ENCODE measurements at regions not wholly inside any gene's neighbourhood (a gene's known extent, or its start where the extent isn't known, plus 50 kb on each side); places are given as distances from the start of the nearest gene placed in this dataset.

GRCh38 chr9:111197256-111197655 lies 132.8 kb downstream of the OR2K2 start:
- no peak for FAIRE-seq

GRCh38 chr9:111195766-111196165 lies 134.3 kb downstream of the OR2K2 start:
- DNase-seq (ENCODE audit: insufficient read length, low spot score) (no peak), FAIRE-seq (no peak)

More at GRCh38 chr9:111197256-111197655, 132.8 kb downstream of the OR2K2 start:
- no peak for DNase-seq (ENCODE audit: insufficient read length, low spot score)

- FAIRE-seq (no peak), DNase-seq (ENCODE audit: insufficient read length, low spot score) (no peak)
Observed at GRCh38 chr9:111193095-111193494, 136.9 kb downstream of the OR2K2 start.

GRCh38 chr9:111192650-111193049 lies 137.4 kb downstream of the OR2K2 start:
- no peak for FAIRE-seq

GRCh38 chr9:111190347-111190746 lies 139.7 kb downstream of the OR2K2 start:
- no peak for FAIRE-seq
- no peak for DNase-seq (ENCODE audit: insufficient read length, low spot score)

More at GRCh38 chr9:111192650-111193049, 137.4 kb downstream of the OR2K2 start:
- no peak for DNase-seq (ENCODE audit: insufficient read length, low spot score)

GRCh38 chr9:111187376-111187775 lies 142.6 kb downstream of the OR2K2 start:
- FAIRE-seq (no peak), DNase-seq (ENCODE audit: insufficient read length, low spot score) (no peak)

GRCh38 chr9:111186021-111186530 lies 143.9 kb downstream of the OR2K2 start:
- DNase-seq (ENCODE audit: insufficient read length, low spot score) (no peak), FAIRE-seq (no peak)

GRCh38 chr9:111180811-111181210 lies 142.5 kb upstream of the LPAR1 start:
- FAIRE-seq (no peak), DNase-seq (ENCODE audit: insufficient read length, low spot score) (no peak)

GRCh38 chr9:111179577-111179976 lies 141.3 kb upstream of the LPAR1 start:
- FAIRE-seq: no peak

GRCh38 chr9:111178331-111179055 lies 140.2 kb upstream of the LPAR1 start:
- FAIRE-seq (no peak), DNase-seq (ENCODE audit: insufficient read length, low spot score) (no peak)

More at GRCh38 chr9:111179577-111179976, 141.3 kb upstream of the LPAR1 start:
- DNase-seq (ENCODE audit: insufficient read length, low spot score): no peak

- DNase-seq (ENCODE audit: insufficient read length, low spot score) (no peak), FAIRE-seq (no peak)
Observed at GRCh38 chr9:111176511-111176910, 138.2 kb upstream of the LPAR1 start.

GRCh38 chr9:111175350-111175749 lies 137.1 kb upstream of the LPAR1 start:
- DNase-seq (ENCODE audit: insufficient read length, low spot score) (no peak), FAIRE-seq (no peak)

GRCh38 chr9:111167341-111167740 lies 129.1 kb upstream of the LPAR1 start:
- no peak for DNase-seq (ENCODE audit: insufficient read length, low spot score)
- no peak for FAIRE-seq

- no peak for DNase-seq (ENCODE audit: insufficient read length, low spot score)
- FAIRE-seq: no peak
Observed at GRCh38 chr9:111163716-111164389, 125.6 kb upstream of the LPAR1 start.

GRCh38 chr9:111162026-111162425 lies 123.8 kb upstream of the LPAR1 start:
- DNase-seq (ENCODE audit: insufficient read length, low spot score): no peak
- no peak for FAIRE-seq

- no peak for DNase-seq (ENCODE audit: insufficient read length, low spot score)
- no peak for FAIRE-seq
Observed at GRCh38 chr9:111161015-111161415, 122.7 kb upstream of the LPAR1 start.

GRCh38 chr9:111158999-111159398 lies 120.7 kb upstream of the LPAR1 start:
- DNase-seq (ENCODE audit: insufficient read length, low spot score) (no peak), FAIRE-seq (no peak)

- DNase-seq (ENCODE audit: insufficient read length, low spot score) (no peak), FAIRE-seq (no peak)
Observed at GRCh38 chr9:111158363-111158762, 120.1 kb upstream of the LPAR1 start.

- DNase-seq (ENCODE audit: insufficient read length, low spot score): no peak
- no peak for FAIRE-seq
Observed at GRCh38 chr9:111154081-111154562, 115.9 kb upstream of the LPAR1 start.

GRCh38 chr9:111152614-111153406 lies 114.5 kb upstream of the LPAR1 start:
- FAIRE-seq: no peak
- DNase-seq (ENCODE audit: insufficient read length, low spot score): no peak

GRCh38 chr9:111151537-111151936 lies 113.3 kb upstream of the LPAR1 start:
- no peak for FAIRE-seq
- DNase-seq (ENCODE audit: insufficient read length, low spot score): no peak

Data from HTR-8/SVneo (cell line).